Stimulated activated CD8-positive, alpha-beta memory T cell treated with anti-CD3 and anti-CD28 coated beads, Interleukin-12 subunit alpha, Interleukin-12 subunit beta, amount 100 ng/mL, for 1 hour (primary cell): ENCODE measurements at regions not wholly inside any gene's neighbourhood (a gene's known extent, or its start where the extent isn't known, plus 50 kb on each side); places are given as distances from the start of the nearest gene placed in this dataset.

Source experiments
- DNase-seq: peaks from one replicate; pipeline ENCODE4 v3.0.0-alpha.2; 2020; ENCODE audit warnings: low read depth

- DNase-seq, result no peak
These were observed 263.2 kb downstream of the STK31 start for GRCh38 chr7:23973264-23973663.

- DNase-seq, result no peak
These were observed 270.1 kb downstream of the STK31 start for GRCh38 chr7:23980081-23980480.

- DNase-seq, result no peak
These were observed 271.3 kb downstream of the STK31 start for GRCh38 chr7:23981314-23981713.

GRCh38 chr7:23981758-23982157 is 271.7 kb downstream of the STK31 start:
- DNase-seq, result no peak

- DNase-seq, result no peak
These were observed 278.5 kb upstream of the NPY start for GRCh38 chr7:24005517-24005916.

- DNase-seq, result no peak
These were observed 273.5 kb upstream of the NPY start for GRCh38 chr7:24010495-24010894.

GRCh38 chr7:24017519-24017918 is 266.5 kb upstream of the NPY start:
- no peak for DNase-seq

- DNase-seq, result no peak
These were observed 265.7 kb upstream of the NPY start for GRCh38 chr7:24018331-24018730.

GRCh38 chr7:24019841-24020240 is 264.1 kb upstream of the NPY start:
- DNase-seq, result no peak

GRCh38 chr7:24024276-24025068 is 259.5 kb upstream of the NPY start:
- no peak for DNase-seq

- DNase-seq, result no peak
These were observed 258.9 kb upstream of the NPY start for GRCh38 chr7:24025094-24025493.

GRCh38 chr7:24025765-24026164 is 258.2 kb upstream of the NPY start:
- DNase-seq, result no peak

GRCh38 chr7:24026351-24026750 is 257.6 kb upstream of the NPY start:
- DNase-seq, result no peak

GRCh38 chr7:24029068-24029467 is 254.9 kb upstream of the NPY start:
- no peak for DNase-seq

GRCh38 chr7:24034251-24034650 is 249.7 kb upstream of the NPY start:
- no peak for DNase-seq

- DNase-seq, result no peak
These were observed 248.5 kb upstream of the NPY start for GRCh38 chr7:24035366-24036032.

- DNase-seq, result no peak
These were observed 248.0 kb upstream of the NPY start for GRCh38 chr7:24036033-24036412.

- no peak for DNase-seq
These were observed 245.0 kb upstream of the NPY start for GRCh38 chr7:24038993-24039392.

- DNase-seq, result no peak
These were observed 243.9 kb upstream of the NPY start for GRCh38 chr7:24039991-24040624.

- DNase-seq, result no peak
These were observed 242.0 kb upstream of the NPY start for GRCh38 chr7:24042028-24042427.

GRCh38 chr7:24049296-24049695 is 234.7 kb upstream of the NPY start:
- DNase-seq, result no peak

- no peak for DNase-seq
These were observed 232.9 kb upstream of the NPY start for GRCh38 chr7:24050991-24051560.

GRCh38 chr7:24051651-24052050 is 232.3 kb upstream of the NPY start:
- DNase-seq, result no peak
